ENCODE measurements at regions not wholly inside any gene's neighbourhood (a gene's known extent, or its start where the extent isn't known, plus 50 kb on each side); places are given as distances from the start of the nearest gene placed in this dataset.

DNA sequence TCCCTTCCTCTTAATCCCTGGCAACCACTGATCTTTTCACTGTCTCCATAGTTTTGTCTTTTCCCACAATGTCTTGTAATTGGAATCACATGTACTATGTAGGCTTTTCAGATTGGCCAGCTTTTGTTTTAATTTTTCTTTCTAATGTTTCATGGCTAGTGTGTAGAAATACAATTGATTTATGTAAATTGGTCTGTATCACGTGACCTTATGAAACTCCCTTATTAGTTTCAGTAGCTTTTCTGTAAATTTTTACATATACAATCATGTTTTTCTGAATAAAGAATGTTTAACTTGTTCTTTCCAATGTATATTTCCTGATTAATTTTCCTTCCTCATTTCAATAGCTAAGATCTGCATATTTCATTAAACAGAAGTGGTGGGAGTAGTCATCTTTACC lies 319.3 kb downstream of the MDFIC start:
- Histone ChIP-seq H3K27ac (ENCODE audit: extremely low read depth, low read depth, low read length) (no peak overlapping the region), H3K9me3 (replicated peaks; ENCODE audit: control insufficient read depth, insufficient read depth, low read depth, low read length) (0 out of 2 replicates have a peak, but pooled peaks cover 2% of the 10 kb centered on the region), H3K79me2 (ENCODE audit: control insufficient read depth, insufficient read depth, low read length) (no peaks in the 10 kb centered on the region), H4K20me1 (replicated peaks; ENCODE audit: control insufficient read depth, insufficient read depth, low read length) (no peaks in the 10 kb centered on the region), H3K4me3 (no peak overlapping the region), H3K36me3 (ENCODE audit: control insufficient read depth, insufficient read depth, low read length) (no peaks in the 10 kb centered on the region), H3K4me1 (replicated peaks in 1 of 2; ENCODE audit: control insufficient read depth in 2 of 2, insufficient read depth in 2 of 2, low read length in 2 of 2) (no peaks in the 10 kb centered on the region), H3K27me3 (ENCODE audit: control insufficient read depth in 2 of 2, insufficient read depth in 2 of 2, low read length in 2 of 2) (no peaks in the 10 kb centered on the region), H3K4me2 (ENCODE audit: insufficient read depth, low read length) (no peak overlapping the region), H3K9ac (ENCODE audit: insufficient read depth in 1 of 2, low read depth in 2 of 2, low read length in 2 of 2) (no peak overlapping the region), H3K9me1 (ENCODE audit: control insufficient read depth, insufficient read depth, low read length) (no peaks in the 10 kb centered on the region), H2AFZ (ENCODE audit: low read depth, low read length) (no peak overlapping the region)
- ATAC-seq (no peak), FAIRE-seq (no peak), DNase-seq (ENCODE audit: extremely low read depth in 1 of 4, low spot score in 3 of 4) (no peak)
- in situ Hi-C loops (cut with MboI) = no loop called here
- BruUV-seq (replicated peaks) = no TSS peak
- ChIA-PET CTCF (ENCODE audit: low intra/inter-chr PET ratio) (no interaction called here), POLR2A (no interaction called here)
- TF ChIP-seq STAT5B (CRISPR knock-in tag; IDR thresholded peaks at IDR 0.05) (no peak), CBFA2T2 (conservative IDR thresholded peaks at IDR 0.05) (peak; percentile 21), RAD51 (IDR thresholded peaks at IDR 0.05; ENCODE audit: borderline replicate concordance, low read depth) (peak; percentile 51)
- TF ChIP-seq, protein P1, sequence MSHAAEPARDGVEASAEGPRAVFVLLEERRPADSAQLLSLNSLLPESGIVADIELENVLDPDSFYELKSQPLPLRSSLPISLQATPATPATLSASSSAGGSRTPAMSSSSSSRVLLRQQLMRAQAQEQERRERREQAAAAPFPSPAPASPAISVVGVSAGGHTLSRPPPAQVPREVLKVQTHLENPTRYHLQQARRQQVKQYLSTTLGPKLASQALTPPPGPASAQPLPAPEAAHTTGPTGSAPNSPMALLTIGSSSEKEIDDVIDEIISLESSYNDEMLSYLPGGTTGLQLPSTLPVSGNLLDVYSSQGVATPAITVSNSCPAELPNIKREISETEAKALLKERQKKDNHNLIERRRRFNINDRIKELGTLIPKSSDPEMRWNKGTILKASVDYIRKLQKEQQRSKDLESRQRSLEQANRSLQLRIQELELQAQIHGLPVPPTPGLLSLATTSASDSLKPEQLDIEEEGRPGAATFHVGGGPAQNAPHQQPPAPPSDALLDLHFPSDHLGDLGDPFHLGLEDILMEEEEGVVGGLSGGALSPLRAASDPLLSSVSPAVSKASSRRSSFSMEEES (CRISPR knock-in tag; IDR thresholded peaks at IDR 0.05) = peak; percentile 92
- intact Hi-C loops (cut with micrococcal nuclease) = no loop called here
- WGBS (ENCODE audit: insufficient coverage, low coverage, missing lambda C conversion rate) = 0% methylated on average over 1 of the region's 1 CpG

DNA sequence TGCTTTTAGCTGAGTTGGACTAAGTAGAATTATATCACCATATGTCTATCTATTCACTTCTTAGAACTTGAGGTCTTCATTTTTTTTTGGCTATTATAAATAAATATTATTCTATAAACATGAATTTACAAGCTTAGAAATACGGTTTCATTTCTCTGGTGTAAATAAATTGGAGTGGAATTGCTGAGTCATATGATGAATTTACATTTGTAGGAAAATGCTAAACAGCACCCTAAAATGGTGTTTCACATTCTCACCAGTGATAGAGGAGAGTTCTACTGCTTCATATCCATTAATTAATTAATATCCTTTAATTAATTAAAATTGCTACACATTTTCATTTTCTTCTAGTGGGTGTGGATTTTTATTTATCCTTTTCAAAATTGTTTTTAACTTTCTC lies 318.3 kb downstream of the MDFIC start:
- Histone ChIP-seq H3K4me3 (no peak overlapping the region), H3K4me1 (replicated peaks in 1 of 2; ENCODE audit: control insufficient read depth in 2 of 2, insufficient read depth in 2 of 2, low read length in 2 of 2) (no peaks in the 10 kb centered on the region), H3K9me1 (ENCODE audit: control insufficient read depth, insufficient read depth, low read length) (no peaks in the 10 kb centered on the region), H2AFZ (ENCODE audit: low read depth, low read length) (no peak overlapping the region), H4K20me1 (replicated peaks; ENCODE audit: control insufficient read depth, insufficient read depth, low read length) (no peaks in the 10 kb centered on the region), H3K79me2 (ENCODE audit: control insufficient read depth, insufficient read depth, low read length) (no peaks in the 10 kb centered on the region), H3K9me3 (replicated peaks; ENCODE audit: control insufficient read depth, insufficient read depth, low read depth, low read length) (0 out of 2 replicates have a peak, but pooled peaks cover 3% of the 10 kb centered on the region), H3K4me2 (ENCODE audit: insufficient read depth, low read length) (no peak overlapping the region), H3K9ac (ENCODE audit: insufficient read depth in 1 of 2, low read depth in 2 of 2, low read length in 2 of 2) (no peak overlapping the region), H3K36me3 (ENCODE audit: control insufficient read depth, insufficient read depth, low read length) (no peaks in the 10 kb centered on the region), H3K27ac (ENCODE audit: extremely low read depth, low read depth, low read length) (no peak overlapping the region), H3K27me3 (ENCODE audit: control insufficient read depth in 2 of 2, insufficient read depth in 2 of 2, low read length in 2 of 2) (no peaks in the 10 kb centered on the region)
- no peak for FAIRE-seq
- ATAC-seq = no peak
- POLR2A ChIA-PET = no interaction called here
- CTCF ChIA-PET (ENCODE audit: low intra/inter-chr PET ratio) = no interaction called here
- intact Hi-C loops (cut with micrococcal nuclease) (no loop called here), in situ Hi-C loops (cut with MboI) (no loop called here)
- TF ChIP-seq ZNF75A (CRISPR knock-in tag; IDR thresholded peaks at IDR 0.05) (no peak), MAFG (tag; conservative IDR thresholded peaks at IDR 0.05) (peak; percentile 50), ZNF316 (IDR thresholded peaks at IDR 0.05) (peak; percentile 34; the same call in 1 of the 2 replicates)
- TF ChIP-seq, protein P2, sequence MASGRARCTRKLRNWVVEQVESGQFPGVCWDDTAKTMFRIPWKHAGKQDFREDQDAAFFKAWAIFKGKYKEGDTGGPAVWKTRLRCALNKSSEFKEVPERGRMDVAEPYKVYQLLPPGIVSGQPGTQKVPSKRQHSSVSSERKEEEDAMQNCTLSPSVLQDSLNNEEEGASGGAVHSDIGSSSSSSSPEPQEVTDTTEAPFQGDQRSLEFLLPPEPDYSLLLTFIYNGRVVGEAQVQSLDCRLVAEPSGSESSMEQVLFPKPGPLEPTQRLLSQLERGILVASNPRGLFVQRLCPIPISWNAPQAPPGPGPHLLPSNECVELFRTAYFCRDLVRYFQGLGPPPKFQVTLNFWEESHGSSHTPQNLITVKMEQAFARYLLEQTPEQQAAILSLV (tag; IDR thresholded peaks at IDR 0.05) = no peak
- no peak for DNase-seq (ENCODE audit: extremely low read depth in 1 of 4, low spot score in 3 of 4)
- 0% methylated on average over 1 of the region's 1 CpG for WGBS (ENCODE audit: insufficient coverage, low coverage, missing lambda C conversion rate)
- no TSS peak for BruUV-seq (replicated peaks)
